NCI-H1930 (cell line): ENCODE measurements at regions not wholly inside any gene's neighbourhood (a gene's known extent, or its start where the extent isn't known, plus 50 kb on each side); places are given as distances from the start of the nearest gene placed in this dataset.
"Not testable (repeated sequence)": the region's sequence is repeated elsewhere in the genome, so short reads cannot be mapped to it uniquely, and the experiment has no call there.

Experiments
- DNase-seq, 2 experiments: peaks; one replicate each; lab custom pipeline; 2025; lab: John Stamatoyannopoulos, UW

DNA sequence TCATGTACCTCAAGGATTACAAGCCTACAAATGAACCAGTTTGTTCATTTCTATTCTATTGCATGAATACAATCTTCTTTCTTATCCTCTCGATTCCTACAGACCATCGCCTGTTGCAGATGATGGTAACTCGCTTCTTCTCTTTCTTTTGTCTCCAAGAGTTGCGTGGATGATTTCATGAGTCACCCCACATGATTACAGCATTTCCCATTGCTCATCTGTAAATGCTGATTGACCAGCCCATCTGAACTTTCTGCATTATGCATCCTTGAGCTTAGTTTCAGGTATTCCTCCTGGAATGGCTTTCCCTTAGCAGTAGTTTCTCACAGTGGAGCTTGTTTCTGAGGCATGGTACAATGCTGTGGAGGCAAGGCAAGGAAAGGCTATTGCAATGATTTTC lies 109.6 kb upstream of the TOPAZ1 start:
- DNase-seq: no peak

DNA sequence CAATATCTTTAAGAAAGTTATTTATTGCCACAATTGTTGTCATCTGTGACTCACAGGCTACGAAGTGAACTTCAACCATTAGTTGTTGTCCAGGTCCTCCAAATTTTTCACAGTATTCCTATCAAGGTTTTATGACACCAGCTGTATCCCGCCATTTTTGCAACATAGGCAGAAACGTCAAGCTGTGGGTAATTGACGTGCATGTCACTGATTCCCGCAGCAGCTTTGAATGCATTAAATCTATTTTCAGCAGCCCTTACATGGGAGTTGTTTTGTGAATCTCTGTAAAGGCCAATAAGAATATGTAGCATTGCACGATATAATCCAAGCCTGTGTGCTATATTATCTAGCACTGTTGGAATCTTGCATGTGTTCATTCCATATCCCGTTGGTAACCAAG lies 109.1 kb upstream of the TOPAZ1 start:
- DNase-seq: no peak

GRCh38 chr3:44136421-44136820 lies 105.3 kb upstream of the TOPAZ1 start:
- DNase-seq: no peak

- DNase-seq: no peak
Observed at GRCh38 chr3:44146073-44146472, 95.6 kb upstream of the TOPAZ1 start.

- no peak for DNase-seq
Observed at GRCh38 chr3:44159696-44160300, 81.9 kb upstream of the TOPAZ1 start.

DNA sequence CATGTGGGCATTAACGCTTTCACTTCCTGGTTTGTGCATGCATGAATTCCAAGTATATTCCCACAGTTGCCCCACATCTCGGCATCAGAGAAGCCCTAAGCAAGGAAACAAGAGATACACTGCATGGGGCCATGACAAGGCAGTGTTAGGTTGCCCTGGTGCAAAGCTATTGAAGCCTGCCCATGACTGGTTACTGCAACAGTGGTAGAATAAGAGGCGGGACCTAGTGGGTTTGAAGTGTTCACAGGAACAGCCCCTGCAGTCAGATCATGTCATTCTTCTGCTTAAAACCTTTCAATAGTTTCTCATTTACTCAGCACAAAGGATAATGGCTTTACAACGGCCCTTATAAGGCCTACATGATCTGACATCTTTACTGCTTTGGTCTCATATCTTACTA lies 80.9 kb upstream of the TOPAZ1 start:
- no peak for DNase-seq

GRCh38 chr3:44171891-44172290 lies 69.8 kb upstream of the TOPAZ1 start:
- DNase-seq: no peak

DNA sequence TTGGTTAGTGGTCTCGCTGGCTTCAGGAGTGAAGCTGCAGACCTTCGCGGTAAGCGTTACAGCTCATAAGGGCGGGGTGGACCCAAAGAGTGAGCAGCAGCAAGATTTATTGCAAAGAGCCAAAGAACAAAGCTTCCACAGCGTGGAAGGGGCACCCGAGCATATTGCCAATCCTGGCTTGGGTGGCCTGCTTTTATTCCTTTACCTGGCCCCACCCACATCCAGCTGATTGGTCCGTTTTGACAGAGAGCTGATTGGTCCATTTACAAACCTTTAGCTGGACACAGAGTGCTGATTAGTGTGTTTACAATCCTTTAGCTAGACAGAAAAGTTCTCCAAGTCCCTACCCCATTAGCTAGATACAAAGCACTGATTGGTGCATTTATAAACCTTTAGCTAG lies 69.0 kb upstream of the TOPAZ1 start:
- not testable (repeated sequence) for DNase-seq

- DNase-seq: no peak
Observed at GRCh38 chr3:44173263-44173662, 68.4 kb upstream of the TOPAZ1 start.

- DNase-seq: no peak
Observed at GRCh38 chr3:44175070-44175469, 66.6 kb upstream of the TOPAZ1 start.

- DNase-seq: no peak
Observed at GRCh38 chr3:44179246-44179645, 62.4 kb upstream of the TOPAZ1 start.

DNA sequence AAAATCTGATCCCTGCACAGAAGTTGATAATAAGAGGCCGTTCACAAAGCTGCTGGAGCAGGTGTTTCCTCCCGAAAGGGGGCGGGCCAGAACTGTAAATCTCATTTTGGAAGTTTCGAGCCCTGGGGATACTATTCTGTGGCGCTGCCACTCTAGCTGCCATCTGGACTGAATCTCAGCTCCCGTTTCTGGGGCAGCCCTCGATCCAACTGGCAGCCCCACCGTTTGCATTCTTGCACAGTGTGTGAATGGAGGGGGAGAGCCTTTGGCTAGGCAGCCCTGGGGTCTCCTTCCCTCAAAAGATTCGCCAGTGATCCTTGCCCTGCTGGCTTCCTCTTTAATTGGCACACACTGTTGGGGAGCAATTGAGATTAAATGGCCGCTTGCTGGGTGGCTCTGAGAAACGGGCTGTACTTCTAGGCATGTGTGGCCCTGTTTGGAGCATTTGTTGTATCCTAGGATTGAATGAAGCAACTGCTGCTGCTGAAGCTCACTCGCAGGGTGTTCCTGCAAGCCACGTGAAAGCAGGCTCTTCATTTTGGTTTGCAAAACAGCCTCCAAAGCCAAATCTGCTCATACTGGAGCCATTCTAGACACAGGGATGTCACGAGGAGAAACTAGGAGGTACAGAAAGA lies 57.2 kb upstream of the TOPAZ1 start:
- no peak for DNase-seq

DNA sequence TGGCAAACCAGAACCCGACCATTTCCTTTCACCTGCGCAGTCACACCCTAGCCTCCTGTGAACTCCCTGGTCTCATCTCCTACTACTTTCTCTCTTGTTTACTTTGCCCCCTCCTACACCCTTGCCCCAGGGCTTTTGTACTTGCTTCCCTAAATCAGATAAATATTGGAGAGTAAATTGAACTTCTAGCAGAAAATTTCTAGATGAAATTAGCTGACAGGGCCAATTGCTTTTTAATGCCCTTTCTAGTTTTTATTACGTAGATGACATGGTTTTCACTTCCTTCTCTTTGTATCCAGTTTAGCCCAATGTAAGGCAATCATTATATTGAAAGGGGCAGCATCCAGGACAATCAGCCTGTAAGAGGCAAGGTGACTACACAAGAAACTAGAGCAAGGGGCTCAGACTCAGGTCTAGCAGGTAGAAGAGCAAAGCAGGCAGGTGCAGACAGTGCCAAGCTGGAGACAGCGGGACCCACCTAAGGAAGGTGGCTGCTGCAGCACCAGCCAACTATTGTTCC lies 56.2 kb upstream of the TOPAZ1 start:
- DNase-seq: no peak

DNA sequence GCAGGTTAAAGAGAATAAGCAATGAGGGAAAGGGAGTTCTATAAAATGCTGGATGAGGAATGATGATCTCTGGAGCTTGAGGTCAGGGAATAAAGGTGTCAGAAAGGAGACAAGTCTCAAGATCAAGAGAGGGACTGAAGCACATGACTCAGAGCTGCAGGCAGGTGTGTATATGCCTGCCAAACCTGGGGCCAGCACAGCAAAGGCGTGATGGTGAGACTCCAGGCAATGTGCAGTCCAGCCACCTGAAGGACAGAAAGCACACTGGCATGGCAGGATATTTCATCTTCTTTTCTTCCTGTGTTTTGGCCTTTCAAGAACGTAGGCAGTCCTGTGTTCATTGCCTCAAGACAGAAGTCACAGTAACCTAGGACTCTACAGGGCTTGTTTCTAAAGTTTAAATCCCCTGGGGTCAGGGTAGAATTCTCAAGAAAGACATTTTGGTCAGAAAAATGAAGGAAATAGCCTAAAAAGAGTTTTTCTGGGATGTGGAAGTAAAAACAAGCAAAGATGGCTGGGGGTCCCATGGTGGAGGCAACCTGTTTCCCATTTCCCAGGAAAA lies 55.5 kb upstream of the TOPAZ1 start:
- DNase-seq: no peak

DNA sequence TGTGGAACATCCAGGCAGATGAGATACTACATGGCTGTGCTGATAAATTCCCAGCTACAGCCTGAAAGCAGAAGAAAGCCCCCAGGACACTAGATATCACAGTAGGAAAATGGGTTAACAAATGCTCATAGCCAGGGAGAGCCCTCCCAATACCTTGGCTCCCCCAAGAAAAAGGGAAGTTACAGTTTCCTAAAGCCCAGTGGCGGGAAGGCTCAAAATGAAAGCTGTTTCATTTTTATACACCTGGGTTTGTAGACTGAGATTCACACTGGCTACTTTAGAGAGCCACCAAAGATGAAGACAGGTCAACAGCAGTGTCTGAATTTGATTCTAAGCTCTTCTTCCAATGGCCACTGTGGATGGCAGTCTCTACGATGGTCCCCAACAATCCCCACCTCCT lies 55.0 kb upstream of the TOPAZ1 start:
- DNase-seq: no peak
